Thyroid gland (tissue), 4 donors: ENCODE measurements at regions not wholly inside any gene's neighbourhood (a gene's known extent, or its start where the extent isn't known, plus 50 kb on each side); places are given as distances from the start of the nearest gene placed in this dataset.

Experiments
- CTCF ChIP-seq, 6 experiments: fragments of 200-600 bp in 3 of 6; fragments of 450-650 bp in 3 of 6; sonication (generic) in 3 of 6; IDR thresholded peaks; one replicate each; pipeline ENCODE4 v1.5.1; 2016 to 2019; ENCODE audit warnings: antibody characterized with exemption in 6 of 6, mild to moderate bottlenecking in 2 of 6, inconsistent platforms in 1 of 6, moderate library complexity in 1 of 6
- POLR2A ChIP-seq, 2 donors: fragments of 450-650 bp; IDR thresholded peaks; one replicate each; pipeline ENCODE4 v1.6.1; 2017; ENCODE audit warnings: antibody characterized with exemption in 2 of 2, mild to moderate bottlenecking in 2 of 2, moderate library complexity in 1 of 2

- TF ChIP-seq CTCF (IDR thresholded peaks at IDR 0.05) (no peak), POLR2A (IDR thresholded peaks at IDR 0.05) (no peak)
Observed at GRCh38 chr1:177877086-177877485, 92.8 kb downstream of the SEC16B start.
